Naive thymus-derived CD8-positive, alpha-beta T cell (primary cell): ENCODE measurements at regions not wholly inside any gene's neighbourhood (a gene's known extent, or its start where the extent isn't known, plus 50 kb on each side); places are given as distances from the start of the nearest gene placed in this dataset.

Experiments
- ATAC-seq, 2 donors: fragments of 150-1000 bp; cut with Tn5 transposase in 1 of 2; sonication (Bioruptor Pico), chemical (Tn5 transposase) in 1 of 2; 1 replicate in 1 of 2; 2 replicates in 1 of 2; pipeline ENCODE4 v1.10.0; 2021; ENCODE audit warnings: mild to moderate bottlenecking in 2 of 2, moderate library complexity in 2 of 2
- POLR2A ChIA-PET: fragments of 350-600 bp; sonication (Branson Sonifier 250); formaldehyde crosslinking; loops from one replicate; lab custom pipeline; 2021; ENCODE audit warnings: antibody characterized with exemption; lab: Charles Lee
- DNase-seq, 10 donors: peaks; one replicate each; pipeline versions ENCODE4 v3.0.0 to v3.0.0-alpha.2; 2020 to 2022
- H3K27ac Mint-ChIP-seq, 10 donors: one replicate each; pipeline ENCODE4 v1.8.0; 2020 to 2022; ENCODE audit warnings: mild to moderate bottlenecking in 10 of 10, mixed read lengths in 10 of 10, moderate library complexity in 4 of 10, inconsistent platforms in 1 of 10
- H3K27me3 Mint-ChIP-seq, 5 donors: one replicate each; pipeline ENCODE4 v1.8.0; 2021 to 2022; ENCODE audit warnings: mixed read lengths in 5 of 5
- H3K36me3 Mint-ChIP-seq, 3 donors: one replicate each; pipeline ENCODE4 v1.8.0; 2020 to 2022; ENCODE audit warnings: mixed read lengths in 3 of 3, mild to moderate bottlenecking in 2 of 3, inconsistent platforms in 1 of 3
- H3K4me1 Mint-ChIP-seq, 4 donors: one replicate each; pipeline ENCODE4 v1.8.0; 2021 to 2022; ENCODE audit warnings: mixed read lengths in 4 of 4
- H3K4me3 Mint-ChIP-seq, 10 donors: one replicate each; pipeline ENCODE4 v1.8.0; 2020 to 2022; ENCODE audit warnings: mild to moderate bottlenecking in 10 of 10, mixed read lengths in 10 of 10, moderate library complexity in 6 of 10, inconsistent platforms in 1 of 10
- H3K9me3 Mint-ChIP-seq, 9 donors: one replicate each; pipeline ENCODE4 v1.8.0; 2020 to 2022; ENCODE audit warnings: mixed read lengths in 9 of 9, mild to moderate bottlenecking in 3 of 9, inconsistent platforms in 1 of 9, moderate library complexity in 1 of 9

DNA sequence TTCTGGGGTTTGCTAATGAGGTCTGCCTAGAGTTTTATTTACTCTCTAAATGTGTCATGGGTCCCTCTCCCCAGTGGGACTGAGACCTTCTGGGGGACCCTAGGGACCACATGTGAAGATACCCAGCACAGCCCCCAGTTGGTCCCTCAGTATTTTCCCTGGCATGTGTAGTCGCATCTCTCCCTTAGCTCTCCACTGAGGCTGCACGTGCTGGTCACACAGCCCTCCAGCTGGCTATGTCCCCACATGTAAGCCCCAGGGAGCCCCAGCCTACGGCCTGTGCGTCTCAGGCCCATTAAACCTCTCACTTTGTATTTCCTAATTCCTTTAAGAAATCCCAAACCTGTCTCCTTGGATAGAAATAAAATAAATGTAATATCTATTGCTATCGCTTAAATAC lies 189.6 kb upstream of the TSHZ3 start:
- peaks cover 3 to 21% (median 11%) of the 10 kb centered on the region in 9 donors for H3K9me3 Mint-ChIP-seq
- peaks cover 3 to 26% (median 11%) of the 10 kb centered on the region in 5 donors for H3K27me3 Mint-ChIP-seq
- no peaks in the 10 kb centered on the region for H3K4me1 Mint-ChIP-seq
- no peak for DNase-seq
- H3K36me3 Mint-ChIP-seq: peaks cover 0 to 4% (median 0%) of the 10 kb centered on the region in 3 donors
- no peak for ATAC-seq
- POLR2A ChIA-PET: no interaction called here
- H3K27ac Mint-ChIP-seq: no peak overlapping the region
- no peak overlapping the region for H3K4me3 Mint-ChIP-seq

DNA sequence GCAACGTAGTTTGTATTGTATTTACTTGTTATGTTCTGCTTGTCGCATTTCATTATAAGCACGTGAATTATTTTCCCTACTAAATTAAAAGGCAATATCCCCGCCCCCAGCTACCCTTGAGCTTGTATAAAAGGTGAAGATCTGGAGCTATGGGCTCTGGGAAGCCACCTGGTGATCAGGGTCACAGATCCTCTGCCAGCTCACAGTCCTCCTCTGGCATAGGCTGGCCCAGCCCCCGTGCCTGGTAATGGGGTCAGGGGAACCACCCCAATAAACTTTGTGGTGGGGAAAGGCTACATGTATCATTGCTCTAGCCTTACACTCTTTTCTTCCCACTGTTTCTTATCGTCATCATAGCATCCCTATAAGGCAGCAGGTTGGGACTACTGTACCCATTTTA lies 190.2 kb upstream of the TSHZ3 start:
- Mint-ChIP-seq H3K4me3 (no peak overlapping the region), H3K9me3 (peaks cover 3 to 21% (median 12%) of the 10 kb centered on the region in 9 donors), H3K4me1 (no peaks in the 10 kb centered on the region), H3K36me3 (peaks cover 0 to 4% (median 0%) of the 10 kb centered on the region in 3 donors), H3K27me3 (peaks cover 3 to 26% (median 11%) of the 10 kb centered on the region in 5 donors), H3K27ac (no peak overlapping the region)
- DNase-seq (no peak), ATAC-seq (no peak)
- POLR2A ChIA-PET: no interaction called here

DNA sequence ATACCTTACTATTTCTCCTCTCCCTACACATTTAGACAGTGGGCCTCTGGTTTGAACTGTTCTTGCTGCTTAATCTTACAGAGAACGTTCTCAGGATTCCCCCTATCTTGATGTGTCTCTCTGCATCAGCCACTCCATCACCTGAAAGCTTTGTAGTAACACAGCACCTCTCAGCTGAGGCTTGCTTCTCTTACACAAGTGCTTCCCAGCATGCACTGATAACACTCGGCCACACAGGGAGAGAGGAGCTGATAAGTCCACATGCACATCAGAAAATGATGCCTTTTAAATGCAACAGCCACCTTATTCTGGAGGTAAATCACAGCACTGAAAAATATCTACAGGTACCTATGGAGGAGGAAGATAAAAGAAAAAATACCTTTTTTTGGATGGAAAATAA lies 192.2 kb upstream of the TSHZ3 start:
- peak in 1 of 10 donors; percentile 32 for DNase-seq
- Mint-ChIP-seq H3K4me1 (no peaks in the 10 kb centered on the region), H3K27me3 (peaks cover 3 to 26% (median 11%) of the 10 kb centered on the region in 5 donors), H3K9me3 (peaks cover 3 to 21% (median 10%) of the 10 kb centered on the region in 9 donors), H3K36me3 (peaks cover 0 to 4% (median 0%) of the 10 kb centered on the region in 3 donors), H3K4me3 (no peak overlapping the region), H3K27ac (no peak overlapping the region)
- no peak for ATAC-seq
- POLR2A ChIA-PET: no interaction called here

DNA sequence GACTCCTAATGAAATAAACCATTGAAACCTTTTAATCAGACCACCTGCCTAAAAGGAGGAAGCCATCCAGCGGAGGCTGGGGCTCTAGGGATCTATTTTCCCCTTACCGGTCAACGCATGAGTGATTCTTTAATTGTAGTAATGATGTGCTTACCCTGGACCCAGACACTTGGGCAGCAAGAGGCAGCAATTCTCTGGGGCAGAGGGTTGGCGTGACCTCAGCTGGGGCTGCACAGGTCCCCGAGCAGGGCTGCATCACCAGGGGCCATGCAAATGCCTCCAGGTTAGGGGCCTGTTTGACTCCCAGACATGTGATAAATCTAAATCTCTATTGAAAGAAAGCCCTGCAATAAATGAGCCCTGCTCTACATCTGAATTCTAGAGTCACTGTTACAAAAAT lies 194.2 kb upstream of the TSHZ3 start:
- H3K4me3 Mint-ChIP-seq: no peak overlapping the region
- H3K9me3 Mint-ChIP-seq: peaks cover 0 to 13% (median 1%) of the 10 kb centered on the region in 9 donors
- ATAC-seq (no peak), DNase-seq (peak in 1 of 10 donors; percentile 22)
- POLR2A ChIA-PET: no interaction called here
- no peaks in the 10 kb centered on the region for H3K36me3 Mint-ChIP-seq
- H3K27ac Mint-ChIP-seq: no peak overlapping the region
- no peaks in the 10 kb centered on the region for H3K4me1 Mint-ChIP-seq
- H3K27me3 Mint-ChIP-seq: peaks cover 3 to 28% (median 11%) of the 10 kb centered on the region in 5 donors

DNA sequence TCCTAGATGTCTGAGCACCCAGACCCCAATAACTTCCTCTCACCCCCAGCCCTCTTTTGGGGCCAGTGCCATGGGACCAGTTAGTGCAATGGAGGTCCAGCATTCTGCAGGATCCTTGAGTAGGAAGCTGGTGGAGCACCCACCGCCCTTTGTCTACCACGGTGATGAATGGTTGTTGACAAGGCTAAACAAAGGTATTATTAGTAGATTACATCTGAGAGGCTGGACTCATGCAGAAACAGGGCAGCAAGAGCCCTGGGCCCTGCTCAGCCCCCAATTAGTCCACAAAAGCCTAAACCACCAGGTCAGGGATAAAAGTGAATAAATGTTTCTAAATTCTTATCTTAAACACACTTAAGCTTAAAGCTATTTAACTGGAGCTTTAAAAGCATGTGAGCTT lies 196.5 kb upstream of the TSHZ3 start:
- Mint-ChIP-seq H3K27ac (no peak overlapping the region), H3K4me1 (no peaks in the 10 kb centered on the region), H3K36me3 (no peaks in the 10 kb centered on the region), H3K27me3 (peaks cover 3 to 33% (median 11%) of the 10 kb centered on the region in 5 donors), H3K9me3 (peaks cover 0 to 11% (median 0%) of the 10 kb centered on the region in 9 donors), H3K4me3 (no peak overlapping the region)
- DNase-seq: peak in 1 of 10 donors; percentile 0
- ATAC-seq: no peak
- POLR2A ChIA-PET: no interaction called here

DNA sequence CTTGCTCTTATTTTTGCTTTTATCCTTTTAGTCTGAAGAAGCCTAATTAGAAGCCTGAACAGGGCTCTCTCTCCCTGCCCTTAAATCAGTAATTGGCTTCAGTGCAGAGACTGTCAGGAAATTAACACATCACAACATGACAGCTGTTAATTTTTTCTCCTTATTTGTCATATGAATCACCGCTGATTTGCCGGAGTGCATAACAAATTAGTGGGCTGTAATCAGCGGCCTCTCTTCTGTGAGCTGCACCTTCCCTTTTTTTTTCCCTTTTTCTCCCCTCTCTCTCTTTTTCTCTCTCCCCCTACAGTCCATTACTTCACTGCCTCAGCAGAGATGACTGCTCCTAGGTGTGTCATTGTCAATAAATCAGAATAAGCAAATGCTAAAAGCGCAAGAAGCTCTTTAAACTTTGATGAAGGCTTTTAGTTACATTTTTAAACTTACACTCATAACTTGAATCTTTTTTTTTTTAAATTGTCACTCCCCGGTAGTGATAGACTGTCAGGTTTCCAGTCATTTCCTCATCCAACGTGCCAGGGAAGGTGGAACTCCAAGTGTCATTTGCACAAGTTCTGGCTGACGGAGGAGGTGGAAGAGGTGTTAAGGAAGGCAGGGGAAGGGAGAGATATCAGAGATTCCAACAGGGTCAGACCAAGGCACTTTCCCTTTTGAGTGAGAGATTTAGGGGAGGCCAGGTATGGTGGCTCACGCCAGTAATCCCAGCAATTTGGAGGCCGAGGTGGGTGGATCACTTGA lies 197.1 kb upstream of the TSHZ3 start:
- H3K4me1 Mint-ChIP-seq: no peaks in the 10 kb centered on the region
- ATAC-seq: no peak

DNA sequence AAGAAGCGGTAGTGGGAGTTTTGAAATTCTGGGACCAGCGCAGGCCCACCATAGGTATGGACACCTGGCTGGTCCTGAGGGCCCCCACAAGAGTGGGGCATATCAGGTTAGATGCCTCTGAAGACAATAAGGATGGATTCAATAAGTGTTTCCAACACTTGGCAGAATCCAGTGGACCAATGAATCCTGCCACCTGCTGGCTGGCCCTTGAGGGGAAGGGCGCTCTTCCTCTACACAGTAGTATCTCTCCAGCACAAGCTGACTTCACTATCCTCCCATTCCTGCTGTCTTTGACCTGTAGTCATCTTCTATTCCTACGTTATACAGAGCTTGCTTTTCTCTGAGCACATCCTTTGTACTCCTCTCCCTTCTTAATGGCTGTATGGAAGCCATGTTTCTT lies 199.7 kb upstream of the TSHZ3 start:
- Mint-ChIP-seq H3K36me3 (no peaks in the 10 kb centered on the region), H3K4me1 (no peaks in the 10 kb centered on the region), H3K9me3 (peaks cover 0 to 9% (median 0%) of the 10 kb centered on the region in 9 donors), H3K27ac (no peak overlapping the region), H3K27me3 (peaks cover 3 to 23% (median 8%) of the 10 kb centered on the region in 5 donors), H3K4me3 (no peak overlapping the region)
- DNase-seq (no peak), ATAC-seq (no peak)
- POLR2A ChIA-PET: no interaction called here

More for the DNA sequence above, 197.1 kb upstream of the TSHZ3 start:
- H3K27me3 Mint-ChIP-seq: peaks cover 0 to 30% (median 7%) of the 10 kb centered on the region in 5 donors
- peaks cover 0 to 8% (median 0%) of the 10 kb centered on the region in 9 donors for H3K9me3 Mint-ChIP-seq
- H3K27ac Mint-ChIP-seq: no peak overlapping the region
- no peaks in the 10 kb centered on the region for H3K36me3 Mint-ChIP-seq
- POLR2A ChIA-PET: no interaction called here
- DNase-seq: no peak
- no peak overlapping the region for H3K4me3 Mint-ChIP-seq

DNA sequence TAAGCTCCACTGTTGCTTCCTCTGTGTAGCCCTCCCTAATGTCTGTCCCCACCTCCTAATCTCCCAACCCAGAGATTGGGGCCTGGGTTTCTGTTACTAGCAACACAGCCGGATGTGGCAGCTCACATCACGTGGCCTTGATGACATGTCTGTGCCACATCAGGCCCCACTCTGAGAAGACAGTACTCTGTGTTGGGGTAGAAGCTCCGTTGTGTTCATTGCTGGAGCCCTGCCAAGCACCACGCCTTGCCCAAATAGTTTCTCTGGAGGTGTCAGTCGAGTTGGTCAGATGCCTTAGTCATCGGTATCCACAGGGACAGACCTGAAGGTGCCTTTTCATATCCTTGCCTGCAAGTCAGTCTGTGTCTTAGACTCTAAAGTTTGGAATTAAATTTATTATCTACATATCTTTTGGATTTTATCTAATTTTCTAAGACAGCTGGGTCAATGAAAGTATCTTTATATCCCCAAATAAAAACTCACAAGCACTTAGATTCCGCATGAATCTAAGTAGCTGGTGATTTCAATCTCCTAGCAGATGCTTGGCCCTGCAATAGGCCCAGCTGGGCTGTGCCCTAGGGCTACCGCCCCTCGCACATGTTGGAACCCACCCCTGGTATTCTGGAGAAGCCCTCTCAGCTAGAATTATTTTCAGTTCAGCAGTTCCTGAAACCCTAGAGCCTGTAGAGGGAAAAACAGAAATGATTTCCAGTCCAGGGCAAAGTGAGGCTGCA lies 204.0 kb upstream of the TSHZ3 start:
- H3K27ac Mint-ChIP-seq: no peak overlapping the region
- H3K27me3 Mint-ChIP-seq: peaks cover 3 to 23% (median 11%) of the 10 kb centered on the region in 5 donors
- ATAC-seq: no peak
- POLR2A ChIA-PET: no interaction called here
- H3K4me1 Mint-ChIP-seq: no peaks in the 10 kb centered on the region
- peaks cover 0 to 9% (median 2%) of the 10 kb centered on the region in 9 donors for H3K9me3 Mint-ChIP-seq
- DNase-seq: peak in 1 of 10 donors; percentile 19
- H3K36me3 Mint-ChIP-seq: no peaks in the 10 kb centered on the region
- H3K4me3 Mint-ChIP-seq: no peak overlapping the region

DNA sequence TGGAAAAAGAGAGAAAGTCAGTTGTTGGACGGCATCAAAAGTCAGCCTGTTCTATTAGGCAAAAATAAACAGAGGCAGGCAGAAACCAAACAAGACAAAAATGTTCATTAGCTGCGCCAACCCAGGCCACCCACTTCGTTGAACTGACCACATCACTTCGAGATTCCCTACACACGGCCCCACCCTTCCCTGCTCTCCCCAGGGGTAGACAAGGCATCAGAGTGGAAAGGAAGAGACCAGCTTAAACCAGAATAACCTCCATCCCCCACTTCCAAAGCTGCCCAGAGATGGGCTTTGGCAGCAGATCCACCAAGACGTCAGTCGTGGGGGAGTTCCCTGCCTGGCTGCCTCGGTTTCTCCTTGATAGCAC lies 204.6 kb upstream of the TSHZ3 start:
- Mint-ChIP-seq H3K27me3 (peaks cover 3 to 23% (median 11%) of the 10 kb centered on the region in 5 donors), H3K9me3 (peaks cover 0 to 9% (median 2%) of the 10 kb centered on the region in 9 donors), H3K4me3 (no peak overlapping the region), H3K36me3 (no peaks in the 10 kb centered on the region), H3K4me1 (no peaks in the 10 kb centered on the region), H3K27ac (no peak overlapping the region)
- POLR2A ChIA-PET: no interaction called here
- ATAC-seq (no peak), DNase-seq (peak in 1 of 10 donors; percentile 52)

DNA sequence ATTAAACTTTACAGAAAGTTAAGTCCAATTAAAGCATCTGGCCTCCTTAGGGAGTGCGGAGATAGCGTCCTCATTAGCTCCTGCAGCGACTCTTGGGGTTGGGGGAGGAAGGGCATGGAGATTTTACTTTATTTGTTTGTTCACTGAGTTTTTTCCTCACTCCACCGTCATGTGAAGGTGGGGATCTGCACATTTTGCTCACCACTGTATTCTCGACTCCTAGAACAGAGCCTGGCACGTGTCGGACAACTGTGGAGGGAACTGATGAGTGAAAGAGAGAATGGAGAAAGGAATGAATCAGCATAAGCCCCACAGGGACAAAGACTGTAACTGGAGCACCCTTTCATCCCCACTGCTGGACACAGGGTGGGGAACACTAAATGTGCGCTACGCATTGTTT lies 205.1 kb upstream of the TSHZ3 start:
- H3K27ac Mint-ChIP-seq: no peak overlapping the region
- ATAC-seq: no peak
- H3K4me1 Mint-ChIP-seq: no peaks in the 10 kb centered on the region
- no peaks in the 10 kb centered on the region for H3K36me3 Mint-ChIP-seq
- peaks cover 3 to 22% (median 11%) of the 10 kb centered on the region in 5 donors for H3K27me3 Mint-ChIP-seq
- POLR2A ChIA-PET: no interaction called here
- peaks cover 0 to 10% (median 3%) of the 10 kb centered on the region in 9 donors for H3K9me3 Mint-ChIP-seq
- no peak overlapping the region for H3K4me3 Mint-ChIP-seq
- DNase-seq: peak in 1 of 10 donors; percentile 26

DNA sequence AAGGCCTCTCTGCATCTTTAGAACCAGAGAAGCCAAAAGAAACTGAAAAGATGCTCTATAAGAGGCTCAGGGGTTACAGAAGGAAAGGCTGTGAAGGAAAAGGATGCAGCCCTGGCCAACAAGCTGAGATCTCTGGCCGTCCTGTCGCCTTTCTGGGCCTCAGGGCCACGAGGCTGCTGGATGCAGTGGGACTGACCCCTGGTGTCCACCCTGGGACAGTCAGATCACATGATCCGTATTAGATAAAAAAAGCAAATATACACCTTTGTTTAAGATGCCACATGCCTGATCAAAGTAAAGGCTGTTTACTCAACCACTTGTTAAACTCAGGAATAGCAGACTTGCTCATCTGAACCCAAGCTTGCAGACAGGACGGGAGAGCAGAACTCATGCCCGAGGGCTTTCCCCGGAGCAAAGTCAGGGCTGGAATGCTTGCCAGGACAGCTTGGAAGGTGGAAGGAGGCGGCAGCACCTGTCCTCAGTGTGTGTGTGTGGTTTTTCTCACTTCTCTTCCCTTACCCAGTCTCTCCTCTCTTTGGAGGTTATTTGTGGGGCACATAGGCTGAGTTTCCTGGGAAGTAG lies 206.5 kb upstream of the TSHZ3 start:
- Mint-ChIP-seq H3K4me1 (no peaks in the 10 kb centered on the region), H3K4me3 (no peak overlapping the region), H3K36me3 (peaks cover 0 to 5% (median 0%) of the 10 kb centered on the region in 3 donors), H3K27ac (no peak overlapping the region), H3K9me3 (peaks cover 0 to 19% (median 8%) of the 10 kb centered on the region in 9 donors), H3K27me3 (peaks cover 3 to 22% (median 11%) of the 10 kb centered on the region in 5 donors)
- peak in 1 of 10 donors; percentile 46 for DNase-seq
- ATAC-seq: no peak
- POLR2A ChIA-PET: no interaction called here

DNA sequence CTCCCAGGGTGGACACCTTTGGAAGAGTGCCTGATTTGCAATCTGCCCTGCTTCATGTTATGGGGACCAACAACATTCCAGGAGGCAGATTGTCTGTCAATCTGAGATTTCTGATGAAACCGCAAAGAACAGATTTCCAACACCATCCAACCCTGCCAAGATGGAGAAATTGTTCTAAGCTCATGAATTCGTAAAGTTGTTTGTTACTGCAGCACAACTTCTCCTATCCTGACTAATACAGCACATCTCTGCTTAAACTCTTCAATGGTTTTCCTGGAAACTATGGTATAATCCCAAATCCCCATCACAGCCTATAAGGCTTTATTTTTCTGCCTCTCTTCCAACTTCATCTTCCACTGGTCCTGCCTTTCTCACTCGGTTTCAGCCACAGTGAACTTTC lies 210.3 kb upstream of the TSHZ3 start:
- DNase-seq (no peak), ATAC-seq (no peak)
- Mint-ChIP-seq H3K4me3 (no peak overlapping the region), H3K9me3 (peaks cover 0 to 12% (median 8%) of the 10 kb centered on the region in 9 donors), H3K4me1 (no peaks in the 10 kb centered on the region), H3K27ac (no peak overlapping the region), H3K27me3 (peaks cover 0 to 12% (median 2%) of the 10 kb centered on the region in 5 donors), H3K36me3 (peaks cover 0 to 5% (median 0%) of the 10 kb centered on the region in 3 donors)
- POLR2A ChIA-PET: no interaction called here
